Activated CD4-positive, alpha-beta T cell treated with anti-CD3 and anti-CD28 coated beads for 24 hours (primary cell): ENCODE measurements at regions not wholly inside any gene's neighbourhood (a gene's known extent, or its start where the extent isn't known, plus 50 kb on each side); places are given as distances from the start of the nearest gene placed in this dataset.
"Not testable (repeated sequence)": the region's sequence is repeated elsewhere in the genome, so short reads cannot be mapped to it uniquely, and the experiment has no call there.

Experiments
- DNase-seq, 2 donors: peaks; one replicate each; pipeline ENCODE4 v3.0.0-alpha.2; 2020; ENCODE audit warnings: low read depth in 2 of 2

DNA sequence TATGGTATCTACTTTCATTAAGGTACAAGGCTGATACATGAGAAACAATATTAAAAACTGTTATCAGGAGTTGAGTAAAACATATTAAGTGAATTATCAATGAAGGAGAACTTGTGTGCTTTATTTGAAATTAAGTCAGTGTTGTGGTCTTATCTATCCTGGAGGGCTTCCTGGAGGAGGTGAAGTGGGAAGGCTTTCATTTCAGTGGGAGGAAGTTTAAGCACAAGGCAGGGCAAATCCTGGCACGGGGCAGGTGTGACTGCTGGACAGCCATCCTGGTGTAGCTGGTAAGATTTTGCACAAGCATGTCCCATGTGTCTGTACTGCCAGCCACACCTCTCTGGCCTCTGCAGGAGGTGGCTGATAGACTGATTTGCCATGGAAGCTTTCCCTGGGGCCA lies 159.7 kb upstream of the SKOR2 start:
- no peak for DNase-seq

DNA sequence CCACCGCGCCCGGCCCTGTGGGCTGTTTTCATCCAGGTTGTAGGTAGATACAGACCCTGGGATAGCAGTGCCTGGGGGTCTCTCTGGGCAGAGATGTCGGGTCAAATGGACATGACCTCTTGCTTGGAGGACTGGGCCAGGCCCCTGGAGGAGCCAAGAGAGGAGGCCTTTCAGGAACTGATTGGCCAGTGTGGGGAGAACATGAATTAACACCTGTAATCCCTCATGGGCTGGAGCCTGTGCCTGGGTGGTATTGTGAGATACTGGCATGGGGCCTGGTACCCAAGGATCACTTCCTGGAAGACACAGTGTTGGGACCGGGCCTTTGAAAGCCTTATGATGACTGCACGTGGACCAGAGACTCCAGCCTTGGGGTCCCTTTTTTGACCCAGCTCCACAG lies 158.7 kb upstream of the SKOR2 start:
- no peak for DNase-seq

DNA sequence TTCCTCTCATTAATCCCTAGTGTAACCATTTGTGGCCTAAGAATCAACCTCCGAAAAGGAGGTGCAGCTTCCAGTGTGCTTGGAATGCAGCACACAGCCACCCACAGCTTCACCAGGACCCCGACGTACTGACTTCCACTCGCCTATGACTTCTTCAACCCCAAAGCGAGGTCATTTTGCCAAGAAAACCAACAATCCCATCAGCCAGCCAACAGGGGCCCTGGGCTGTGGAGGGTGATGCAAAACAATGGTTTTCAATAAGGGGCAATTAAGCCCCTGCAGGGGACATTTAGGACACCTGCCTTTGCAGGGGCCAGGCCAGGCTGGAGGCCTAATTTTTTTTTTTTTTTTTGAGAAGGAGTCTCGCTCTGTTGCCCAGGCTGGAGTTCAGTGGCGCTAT lies 158.1 kb upstream of the SKOR2 start:
- DNase-seq = no peak

DNA sequence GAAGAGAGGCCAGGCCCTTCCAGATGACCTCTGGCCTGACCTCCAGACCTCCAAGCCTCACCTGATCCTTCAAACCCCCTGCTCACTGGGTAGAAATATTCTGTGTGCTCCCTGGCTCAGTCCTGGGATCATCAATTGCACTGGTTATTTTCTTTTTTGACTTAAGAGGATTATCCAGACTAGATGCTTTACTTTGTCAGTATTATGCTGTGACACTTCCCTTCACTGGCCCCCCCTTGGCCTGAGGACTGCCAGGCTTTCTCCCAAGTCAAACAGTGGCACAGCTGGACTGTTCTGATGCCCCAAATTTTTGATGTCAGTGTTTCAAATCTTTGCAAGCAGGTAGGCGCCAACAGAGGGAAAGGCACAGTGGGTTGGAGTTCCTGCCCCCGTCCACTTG lies 156.3 kb upstream of the SKOR2 start:
- no peak for DNase-seq

DNA sequence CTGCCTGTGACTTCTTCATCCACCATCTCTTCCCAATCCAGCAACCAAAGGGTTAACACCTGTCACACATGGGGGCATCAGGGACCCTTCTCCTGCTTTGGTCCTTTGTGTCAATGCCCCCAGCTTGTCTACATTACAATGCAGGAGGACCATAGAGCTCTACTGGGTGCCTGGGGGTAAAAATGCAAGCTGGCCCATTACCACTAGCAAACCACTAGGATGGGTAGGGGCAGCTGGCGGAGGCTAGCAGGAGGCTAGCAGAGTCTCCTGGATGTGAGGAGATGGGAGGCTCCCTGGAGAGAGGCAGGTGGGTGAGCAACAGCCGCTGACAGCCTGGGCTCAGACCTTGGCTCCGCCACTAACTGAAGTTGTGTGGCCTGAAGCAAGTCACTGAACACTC lies 153.4 kb upstream of the SKOR2 start:
- DNase-seq = no peak

DNA sequence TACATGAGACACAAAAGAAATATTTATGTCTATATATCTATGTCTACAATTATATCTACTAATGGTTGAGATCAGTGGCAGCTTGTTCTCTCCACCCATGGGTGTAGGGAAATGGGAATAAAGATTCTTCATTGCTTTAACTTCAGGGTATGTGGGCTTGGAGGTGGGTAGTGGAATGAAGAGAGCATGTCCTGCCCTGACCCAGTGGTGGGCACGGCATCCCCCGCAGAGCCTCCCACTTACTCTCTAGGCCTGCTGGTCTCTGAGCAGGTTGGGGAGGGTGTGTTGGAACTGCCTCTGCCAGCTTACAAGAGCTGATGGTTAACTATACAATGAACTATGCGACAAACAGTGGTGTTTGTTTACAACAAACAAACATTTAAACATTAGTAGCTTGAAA lies 152.5 kb upstream of the SKOR2 start:
- DNase-seq = no peak

DNA sequence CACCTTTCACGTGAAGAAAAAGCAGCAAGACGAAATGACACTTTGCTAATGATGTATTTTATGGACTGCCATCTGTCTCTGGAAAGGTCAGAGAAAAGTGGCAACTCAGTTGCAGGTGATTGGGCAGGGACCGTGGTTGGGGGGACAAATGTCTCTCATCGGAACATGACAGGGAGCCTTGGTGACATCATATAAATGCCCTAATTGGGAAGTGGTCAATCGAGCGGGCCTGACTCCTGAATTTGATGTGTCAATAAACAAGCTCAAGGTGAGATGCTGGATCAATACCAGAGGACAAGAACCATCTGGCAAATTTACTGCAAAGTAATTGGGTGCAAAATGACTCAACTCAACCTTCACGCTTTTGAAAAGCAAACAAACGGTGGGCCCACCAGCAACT lies 151.9 kb upstream of the SKOR2 start:
- DNase-seq = no peak

DNA sequence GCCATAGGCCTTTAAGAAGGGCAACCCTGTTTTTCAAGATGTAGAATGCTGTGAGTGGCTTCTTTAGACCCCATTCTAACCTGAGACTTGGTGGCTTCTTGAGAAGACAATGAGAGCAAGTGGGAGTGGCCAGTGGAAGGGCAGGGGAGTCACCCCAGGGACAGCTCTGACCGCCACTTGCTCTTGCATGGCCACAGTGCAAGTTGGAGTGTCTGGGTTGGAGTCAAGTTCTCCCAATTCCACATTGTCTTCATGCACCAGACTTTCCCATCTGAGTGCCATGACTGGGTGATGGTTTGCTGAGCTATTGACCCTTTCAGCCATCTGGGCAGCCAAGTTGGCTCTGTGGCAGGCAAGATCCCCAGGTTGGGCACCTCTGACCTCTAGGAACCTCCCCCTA lies 148.0 kb upstream of the SKOR2 start:
- no peak for DNase-seq

DNA sequence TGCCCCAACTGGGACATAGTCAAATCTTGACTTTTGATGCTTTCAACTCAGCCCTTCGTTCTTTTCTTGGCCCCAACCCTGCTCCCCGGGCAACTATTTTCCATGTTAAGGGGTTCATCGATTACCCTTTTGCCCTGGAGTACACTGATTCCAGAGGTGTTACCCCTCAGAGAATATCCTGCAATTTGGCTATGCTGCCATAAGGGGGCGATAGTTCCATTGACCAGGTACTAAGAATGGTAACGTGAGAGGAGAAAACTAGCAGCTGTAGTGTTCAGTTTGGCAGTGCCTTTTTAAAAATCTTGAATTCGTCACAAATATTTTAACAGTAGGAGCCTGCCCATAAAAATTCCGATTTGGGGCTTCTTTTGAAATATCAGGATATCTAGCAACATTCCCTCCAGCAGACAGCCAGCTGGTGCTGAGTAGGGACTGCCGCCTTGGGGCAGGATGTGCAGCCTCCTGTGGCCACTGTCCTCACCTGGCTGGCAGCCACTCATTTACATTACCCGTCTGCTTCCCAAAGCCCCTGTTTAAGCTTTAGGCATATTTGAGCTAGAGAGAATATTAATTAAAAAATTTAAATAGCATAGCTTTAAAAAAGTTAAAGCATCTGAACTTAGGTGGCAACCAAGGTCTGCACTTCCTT lies 146.3 kb upstream of the SKOR2 start:
- no peak for DNase-seq

DNA sequence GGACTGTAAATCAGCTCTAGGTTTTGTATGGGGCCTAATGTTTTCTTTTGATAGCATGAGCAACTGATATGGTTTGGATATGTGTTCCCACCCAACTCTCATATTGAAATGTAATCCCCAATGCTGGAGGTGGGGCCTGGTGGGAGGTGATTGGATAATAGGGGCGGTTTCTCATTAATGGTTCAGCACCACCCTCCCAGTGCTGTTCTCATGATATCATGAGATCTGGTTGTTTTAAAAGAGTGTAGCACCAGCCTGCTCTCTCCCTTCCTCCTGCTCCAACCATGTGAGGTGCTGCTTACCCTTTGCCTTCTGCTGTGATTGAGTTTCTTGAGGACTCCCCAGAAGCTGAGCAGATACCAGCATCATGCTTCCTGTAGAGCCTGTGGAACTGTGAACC lies 140.2 kb upstream of the SKOR2 start:
- no peak for DNase-seq

DNA sequence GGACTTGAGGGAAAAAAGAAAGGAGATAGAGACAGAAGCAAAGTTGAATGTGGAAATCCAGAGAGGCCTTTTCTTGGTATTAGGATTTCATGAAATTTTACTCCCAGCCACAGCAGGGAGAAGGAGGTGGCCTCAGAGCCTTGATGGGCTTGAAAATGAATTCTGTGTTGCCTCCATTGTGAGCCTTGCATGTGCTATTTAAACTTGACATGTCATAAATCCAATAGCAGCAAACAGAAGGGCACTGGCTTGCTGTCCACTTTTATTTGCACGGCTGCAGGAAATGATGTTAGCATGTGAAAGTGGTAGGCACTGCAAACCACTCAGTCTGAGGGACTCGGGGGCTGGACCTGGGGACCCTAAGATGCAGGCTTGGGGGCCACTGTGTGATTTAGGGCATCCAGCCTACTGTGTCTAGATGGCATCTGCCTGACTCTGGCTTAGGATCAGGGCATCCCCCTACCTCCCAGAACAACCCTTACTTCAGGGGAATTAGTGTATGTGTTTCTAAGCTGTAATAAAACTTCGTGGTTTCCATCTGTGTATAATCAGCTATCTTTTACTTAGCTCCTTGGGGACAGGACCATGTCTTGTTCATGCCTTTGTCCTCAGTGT lies 139.1 kb upstream of the SKOR2 start:
- no peak for DNase-seq

DNA sequence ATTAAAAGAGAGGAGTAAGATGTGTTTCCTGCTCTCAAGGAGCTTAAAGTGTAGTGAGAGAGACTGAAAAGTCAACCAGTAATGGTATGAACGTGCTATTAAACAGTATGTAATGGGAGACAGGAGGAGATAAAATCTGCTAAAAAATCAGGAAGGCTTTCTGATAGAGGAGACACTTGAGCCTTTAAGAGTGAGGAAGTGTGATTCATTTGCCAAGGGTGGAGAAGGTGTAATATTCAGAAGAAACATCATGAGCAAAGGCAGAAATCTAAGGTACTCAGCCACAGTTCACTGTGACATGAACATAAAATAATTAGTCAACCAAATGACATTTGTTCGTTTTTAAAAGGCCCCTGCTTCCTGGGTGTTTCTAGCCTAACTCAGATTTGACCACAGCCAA lies 137.8 kb upstream of the SKOR2 start:
- DNase-seq = no peak

DNA sequence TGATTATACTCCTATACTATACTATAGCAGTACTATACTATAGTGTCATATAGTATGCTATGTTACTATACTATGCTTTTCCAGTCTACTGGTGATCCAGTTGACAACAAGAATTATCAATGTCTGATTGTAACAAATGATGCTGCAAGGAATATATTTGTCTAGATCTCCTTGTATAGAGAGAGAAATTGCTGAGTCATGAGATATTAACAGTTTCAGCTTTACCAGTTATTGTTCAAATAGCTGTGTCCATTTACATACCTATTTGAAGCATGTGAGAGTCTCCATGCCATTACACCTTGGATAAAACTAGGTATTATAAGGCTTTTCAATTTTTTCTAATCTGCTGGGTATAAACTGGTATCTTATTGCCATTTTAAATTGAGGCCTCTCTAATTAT lies 136.4 kb upstream of the SKOR2 start:
- no peak for DNase-seq

DNA sequence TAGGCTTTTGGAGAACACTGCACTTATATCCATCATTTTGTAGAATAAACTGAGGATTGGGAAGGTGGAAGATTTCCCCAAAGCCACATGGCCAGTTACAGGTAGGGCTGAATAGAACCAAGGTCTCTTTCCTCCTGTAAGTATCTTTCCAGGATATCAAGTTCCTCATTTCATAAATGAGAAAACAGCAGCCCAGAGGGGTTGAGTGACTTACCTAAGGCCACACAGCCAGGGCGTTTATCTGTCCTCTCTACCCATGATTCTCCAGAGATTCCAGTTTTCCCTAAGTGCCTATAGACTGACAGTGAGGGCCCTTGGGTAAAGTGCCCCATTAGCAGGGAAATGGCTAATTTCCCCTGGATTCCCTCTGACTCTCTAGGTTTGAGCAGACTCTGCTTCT lies 132.3 kb upstream of the SKOR2 start:
- DNase-seq = no peak

DNA sequence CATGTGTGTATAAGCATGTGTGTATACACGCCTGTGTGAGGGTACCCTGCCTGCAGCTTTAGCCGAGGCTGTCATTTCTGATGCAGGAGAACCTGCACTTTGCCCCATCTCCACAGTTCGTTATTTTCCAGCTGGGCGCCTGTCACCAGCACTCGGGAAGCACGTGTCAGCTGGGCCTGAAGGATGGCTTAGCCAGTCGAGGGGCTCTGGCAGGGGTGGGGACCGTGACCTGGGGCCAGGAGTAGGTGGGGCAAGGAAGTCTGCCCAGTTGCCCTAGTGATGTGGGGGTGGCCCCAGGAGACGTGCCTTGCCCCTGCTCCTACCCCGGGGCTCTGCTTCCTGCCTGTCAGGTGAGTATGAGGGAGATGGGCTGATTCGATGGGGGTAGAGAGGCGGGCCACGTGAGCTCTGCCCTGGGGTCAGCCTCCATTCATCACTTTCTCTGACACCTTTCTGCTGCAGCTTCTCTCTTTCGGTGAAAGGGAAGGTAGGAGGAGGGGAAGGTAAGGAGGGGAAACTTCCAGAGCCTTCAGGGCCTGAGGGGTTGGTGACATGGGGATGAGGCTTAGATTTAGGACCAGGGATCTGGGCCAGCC lies 130.6 kb upstream of the SKOR2 start:
- DNase-seq = no peak

DNA sequence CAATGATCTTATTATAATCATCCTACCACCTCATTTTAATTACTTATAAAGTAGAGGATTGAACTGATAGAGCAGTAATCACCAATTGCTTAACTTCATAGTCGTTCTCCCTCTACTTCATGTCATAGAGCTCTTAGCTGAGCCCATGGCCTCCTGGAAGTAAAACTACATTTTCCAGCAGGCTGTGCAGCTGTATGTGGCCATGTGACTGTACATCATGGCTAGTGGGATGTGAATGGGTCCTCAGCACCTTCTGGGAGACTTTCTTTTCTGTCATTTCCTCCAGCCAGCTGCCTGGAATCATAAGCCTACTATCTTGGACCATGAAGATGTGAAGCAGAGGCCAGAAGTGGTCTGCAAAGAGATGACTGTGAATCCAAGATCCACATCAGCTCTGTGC lies 128.7 kb upstream of the SKOR2 start:
- DNase-seq = no peak

DNA sequence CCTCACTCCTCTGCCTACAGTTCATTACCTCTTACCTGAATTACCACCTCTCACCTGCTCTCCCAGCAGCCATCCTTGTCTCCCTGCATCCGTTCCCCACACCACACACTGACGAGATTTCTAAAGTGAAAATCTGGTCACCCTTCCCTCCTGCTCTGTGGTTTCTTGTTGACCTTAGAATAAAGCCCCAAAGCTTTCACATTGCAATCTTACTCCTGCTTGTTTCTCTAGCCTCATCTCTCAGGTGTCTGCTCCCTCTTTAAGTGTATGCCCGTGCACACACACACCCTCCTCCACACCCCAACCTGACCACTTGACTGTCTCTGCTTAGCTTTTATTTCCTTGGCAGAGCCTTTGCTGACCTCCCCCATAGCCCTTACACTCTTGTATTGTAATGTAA lies 122.0 kb upstream of the SKOR2 start:
- DNase-seq = no peak

DNA sequence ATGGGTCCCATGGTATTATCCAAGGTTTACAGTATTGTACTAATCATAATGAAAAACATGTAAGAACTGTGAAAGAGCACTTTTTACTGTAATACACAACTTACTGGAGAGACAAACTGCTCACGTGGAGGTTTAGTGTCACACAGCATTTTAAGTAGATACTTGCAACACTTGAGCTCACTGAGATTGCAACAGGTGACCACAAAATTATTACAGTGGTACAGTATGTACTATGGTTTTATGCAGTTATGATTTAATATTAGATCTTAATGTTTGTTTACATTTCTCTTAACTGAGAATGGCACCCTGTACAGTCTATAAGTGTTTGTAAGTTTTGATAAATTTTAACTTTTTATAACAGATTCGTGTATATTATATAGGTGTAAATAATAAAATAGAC lies 118.6 kb upstream of the SKOR2 start:
- DNase-seq = no peak

DNA sequence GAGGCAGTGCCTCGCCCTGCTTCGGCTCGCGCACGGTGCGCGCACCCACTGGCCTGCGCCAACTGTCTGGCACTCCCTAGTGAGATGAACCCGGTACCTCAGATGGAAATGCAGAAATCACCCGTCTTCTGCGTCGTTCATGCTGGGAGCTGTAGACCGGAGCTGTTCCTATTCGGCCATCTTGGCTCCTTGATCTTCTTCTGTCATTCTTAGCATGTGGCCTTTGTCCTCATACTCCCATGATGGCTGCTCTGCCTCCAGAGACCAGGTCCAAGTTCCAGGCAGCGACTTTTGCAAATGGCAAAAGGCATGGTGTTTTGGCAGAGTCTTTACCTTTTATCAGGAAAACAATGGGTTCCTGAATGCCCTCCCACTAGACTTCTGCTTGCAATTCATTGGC lies 102.6 kb upstream of the SKOR2 start:
- not testable (repeated sequence) for DNase-seq

DNA sequence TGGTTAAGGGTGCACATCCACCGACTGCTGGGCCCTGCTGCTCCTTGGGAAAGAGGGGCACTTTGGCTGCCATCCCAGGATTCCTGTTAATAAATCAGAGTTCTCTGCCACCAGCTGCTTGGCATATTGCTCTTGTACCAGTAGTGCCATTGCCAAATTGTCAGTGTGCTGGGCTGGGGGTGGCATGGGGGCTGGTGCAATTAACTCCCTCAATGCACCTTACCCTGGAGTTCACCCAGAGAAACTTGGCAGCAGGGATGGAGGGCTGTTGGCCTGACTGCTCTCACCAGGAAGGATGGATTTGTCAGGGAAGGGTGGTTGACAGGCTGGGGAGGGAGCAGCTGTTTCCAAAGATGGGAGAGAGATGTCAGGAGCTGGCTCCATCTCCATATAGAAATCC lies 94.6 kb upstream of the SKOR2 start:
- DNase-seq = no peak

DNA sequence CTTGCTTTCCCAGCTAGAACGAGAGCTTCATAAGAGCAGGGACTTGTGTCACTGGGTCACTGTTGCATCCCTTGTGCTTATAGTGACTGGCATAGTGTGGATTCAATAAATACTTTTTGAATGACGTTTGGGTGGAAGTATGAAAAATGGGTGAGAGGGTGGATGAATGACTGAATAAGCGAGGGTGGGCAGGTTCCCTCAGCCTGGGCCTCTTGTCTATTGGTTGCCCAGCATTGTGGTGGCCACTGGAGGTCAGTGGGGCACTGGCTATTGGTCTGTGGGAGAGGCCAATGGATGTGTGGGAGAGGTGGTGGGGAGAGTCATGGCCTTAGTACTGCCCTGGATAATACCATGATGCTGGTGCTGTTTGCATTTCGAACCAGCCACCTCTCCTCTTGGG lies 93.8 kb upstream of the SKOR2 start:
- no peak for DNase-seq

DNA sequence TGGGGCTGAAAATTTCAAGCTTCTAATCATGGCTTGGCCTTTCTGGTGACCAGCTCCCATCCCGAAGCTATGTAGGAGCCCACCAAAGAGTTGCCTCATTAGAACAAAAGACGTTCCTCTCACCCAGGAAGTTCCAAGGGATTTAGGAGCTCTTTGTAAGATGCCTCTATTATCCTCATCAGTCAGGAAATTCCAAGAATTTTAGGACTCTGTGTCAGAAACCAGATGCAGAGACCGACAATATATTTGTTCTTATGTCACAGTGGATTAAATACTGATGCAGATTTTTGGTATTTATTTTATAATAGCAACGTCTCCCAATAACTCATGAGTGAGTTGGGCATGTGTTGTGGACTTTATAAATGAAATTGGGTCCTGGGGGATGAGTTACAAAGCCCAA lies 91.8 kb upstream of the SKOR2 start:
- no peak for DNase-seq

DNA sequence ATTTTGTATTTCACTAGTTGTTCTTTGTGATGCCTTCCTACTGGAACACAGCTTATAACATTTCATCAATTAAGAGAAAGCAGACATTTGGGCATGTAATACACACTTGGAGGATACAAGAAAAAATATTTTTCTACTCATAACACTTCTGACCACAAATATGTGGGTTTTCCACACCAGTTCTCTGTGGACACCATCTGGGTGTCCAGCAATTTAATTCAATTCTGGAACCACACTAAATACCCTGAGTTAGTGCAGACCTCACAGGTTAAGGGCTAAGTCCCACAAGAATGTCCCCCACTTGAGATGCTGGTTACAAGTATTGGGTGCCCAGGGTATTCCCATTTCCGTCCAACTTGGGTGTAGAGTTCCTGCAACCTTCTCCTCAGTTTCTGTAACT lies 91.1 kb upstream of the SKOR2 start:
- no peak for DNase-seq

DNA sequence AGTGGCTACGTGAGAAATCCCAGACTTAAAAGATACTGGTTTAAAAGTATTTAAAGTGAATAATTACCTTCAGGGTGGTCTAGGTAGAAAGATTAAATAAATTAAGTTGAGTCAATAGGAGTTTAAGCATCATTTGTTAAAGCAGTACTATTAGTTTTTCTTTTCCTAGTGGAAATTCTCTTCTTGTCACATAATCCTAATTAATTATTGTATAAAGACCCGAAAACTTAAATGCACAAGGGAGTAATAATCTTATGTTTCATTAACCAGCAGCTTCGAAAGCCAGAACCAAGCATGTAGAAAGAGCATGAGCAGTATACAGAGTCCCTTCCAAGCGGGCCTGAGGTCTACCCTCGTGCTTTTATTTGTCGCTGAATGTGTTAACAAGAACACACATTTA lies 90.2 kb upstream of the SKOR2 start:
- no peak for DNase-seq
